ENCODE measurements at regions not wholly inside any gene's neighbourhood (a gene's known extent, or its start where the extent isn't known, plus 50 kb on each side); places are given as distances from the start of the nearest gene placed in this dataset.

DNA sequence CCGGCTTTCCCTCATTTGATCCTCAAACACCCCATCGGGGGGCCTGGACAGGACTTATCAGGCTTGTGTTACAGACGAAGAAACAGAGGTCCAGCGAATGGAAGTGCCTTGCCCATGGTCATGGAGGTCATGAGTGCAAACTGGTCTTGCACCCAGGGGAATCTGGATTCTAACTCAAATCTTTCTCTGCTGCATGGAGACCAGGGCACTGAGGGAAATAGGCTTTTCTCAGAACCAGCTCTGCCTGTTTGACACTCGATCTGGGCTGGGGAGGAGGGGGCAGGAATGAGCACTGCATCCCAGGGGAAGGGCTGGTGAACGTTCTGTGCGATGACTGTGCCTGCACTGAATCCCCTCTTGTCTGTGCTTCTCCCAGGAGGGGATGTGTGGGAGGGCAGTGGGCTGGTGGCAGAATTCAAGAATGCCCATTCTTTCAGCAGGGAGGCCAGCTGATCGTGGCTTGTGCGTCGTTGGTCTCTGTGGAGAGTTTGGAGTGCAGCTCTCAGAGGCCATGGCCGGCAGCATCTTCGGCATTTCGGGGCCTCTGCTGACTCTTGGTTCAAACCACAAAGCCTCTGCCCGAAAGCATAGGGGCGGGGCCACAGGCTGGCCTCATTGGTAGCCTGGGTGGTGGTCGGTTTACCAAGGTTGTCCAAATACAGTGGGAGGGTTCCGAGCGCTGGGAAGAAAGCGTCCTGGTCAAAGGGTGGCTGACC, 171.6 kb downstream of the DDX1 start:
- TF ChIP-seq, protein P1, sequence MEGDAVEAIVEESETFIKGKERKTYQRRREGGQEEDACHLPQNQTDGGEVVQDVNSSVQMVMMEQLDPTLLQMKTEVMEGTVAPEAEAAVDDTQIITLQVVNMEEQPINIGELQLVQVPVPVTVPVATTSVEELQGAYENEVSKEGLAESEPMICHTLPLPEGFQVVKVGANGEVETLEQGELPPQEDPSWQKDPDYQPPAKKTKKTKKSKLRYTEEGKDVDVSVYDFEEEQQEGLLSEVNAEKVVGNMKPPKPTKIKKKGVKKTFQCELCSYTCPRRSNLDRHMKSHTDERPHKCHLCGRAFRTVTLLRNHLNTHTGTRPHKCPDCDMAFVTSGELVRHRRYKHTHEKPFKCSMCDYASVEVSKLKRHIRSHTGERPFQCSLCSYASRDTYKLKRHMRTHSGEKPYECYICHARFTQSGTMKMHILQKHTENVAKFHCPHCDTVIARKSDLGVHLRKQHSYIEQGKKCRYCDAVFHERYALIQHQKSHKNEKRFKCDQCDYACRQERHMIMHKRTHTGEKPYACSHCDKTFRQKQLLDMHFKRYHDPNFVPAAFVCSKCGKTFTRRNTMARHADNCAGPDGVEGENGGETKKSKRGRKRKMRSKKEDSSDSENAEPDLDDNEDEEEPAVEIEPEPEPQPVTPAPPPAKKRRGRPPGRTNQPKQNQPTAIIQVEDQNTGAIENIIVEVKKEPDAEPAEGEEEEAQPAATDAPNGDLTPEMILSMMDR (IDR thresholded peaks at IDR 0.05) = no peak
- TF ChIP-seq POLR2A (IDR thresholded peaks at IDR 0.05) = no peak

All from thyroid gland (tissue), 4 donors.